ENCODE measurements at regions not wholly inside any gene's neighbourhood (a gene's known extent, or its start where the extent isn't known, plus 50 kb on each side); places are given as distances from the start of the nearest gene placed in this dataset.

DNA sequence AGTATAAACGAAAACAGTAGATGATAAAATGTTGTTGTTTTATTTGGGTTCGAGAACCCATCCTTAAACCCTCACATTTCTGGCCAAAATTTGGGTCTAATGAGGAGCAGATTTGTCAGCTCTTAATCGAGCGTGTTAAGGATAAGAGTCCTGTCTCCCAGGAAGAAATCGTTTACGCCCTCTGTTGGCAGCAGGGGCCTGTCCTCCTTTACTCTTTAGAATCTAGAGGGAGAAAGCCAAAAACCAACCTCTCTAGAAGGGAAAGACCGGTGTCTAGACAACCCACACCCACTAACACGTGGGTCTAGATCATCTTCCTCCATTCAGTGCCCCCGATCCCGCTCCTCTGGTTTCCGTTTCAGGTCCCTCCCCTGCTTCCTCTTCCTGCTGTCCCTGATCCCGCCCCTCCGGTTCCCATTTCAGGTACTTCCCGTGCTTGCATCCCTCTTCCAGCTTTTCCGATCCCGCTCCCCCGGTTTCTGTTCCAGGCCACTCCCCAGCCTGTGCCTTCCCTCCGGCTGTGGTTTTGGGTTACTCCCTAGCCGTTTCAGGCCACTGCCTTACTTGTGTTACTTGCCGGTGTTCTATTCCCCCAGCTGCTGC is 339.1 kb downstream of the PAPSS1 start:
- TF ChIP-seq, protein P1, sequence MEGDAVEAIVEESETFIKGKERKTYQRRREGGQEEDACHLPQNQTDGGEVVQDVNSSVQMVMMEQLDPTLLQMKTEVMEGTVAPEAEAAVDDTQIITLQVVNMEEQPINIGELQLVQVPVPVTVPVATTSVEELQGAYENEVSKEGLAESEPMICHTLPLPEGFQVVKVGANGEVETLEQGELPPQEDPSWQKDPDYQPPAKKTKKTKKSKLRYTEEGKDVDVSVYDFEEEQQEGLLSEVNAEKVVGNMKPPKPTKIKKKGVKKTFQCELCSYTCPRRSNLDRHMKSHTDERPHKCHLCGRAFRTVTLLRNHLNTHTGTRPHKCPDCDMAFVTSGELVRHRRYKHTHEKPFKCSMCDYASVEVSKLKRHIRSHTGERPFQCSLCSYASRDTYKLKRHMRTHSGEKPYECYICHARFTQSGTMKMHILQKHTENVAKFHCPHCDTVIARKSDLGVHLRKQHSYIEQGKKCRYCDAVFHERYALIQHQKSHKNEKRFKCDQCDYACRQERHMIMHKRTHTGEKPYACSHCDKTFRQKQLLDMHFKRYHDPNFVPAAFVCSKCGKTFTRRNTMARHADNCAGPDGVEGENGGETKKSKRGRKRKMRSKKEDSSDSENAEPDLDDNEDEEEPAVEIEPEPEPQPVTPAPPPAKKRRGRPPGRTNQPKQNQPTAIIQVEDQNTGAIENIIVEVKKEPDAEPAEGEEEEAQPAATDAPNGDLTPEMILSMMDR (IDR thresholded peaks at IDR 0.05): peak; percentile 41
- no peak for TF ChIP-seq ZFX (IDR thresholded peaks at IDR 0.05; ENCODE audit: borderline replicate concordance)

All from 22Rv1 (cell line).